ENCODE measurements at regions not wholly inside any gene's neighbourhood (a gene's known extent, or its start where the extent isn't known, plus 50 kb on each side); places are given as distances from the start of the nearest gene placed in this dataset.

- H3K4me1 ChIP-seq: no peaks in the 10 kb centered on the region
- H3K9me3 ChIP-seq: no peaks in the 10 kb centered on the region
- DNase-seq (peak in 1 of 2 donors; percentile 25), ATAC-seq (peak; percentile 60 to 73)
- peak overlapping the region in 1 of 4 donors; percentile 21 for H3K27ac ChIP-seq
- in situ Hi-C loops (cut with MboI; ENCODE audit: low sequenced_read_pairs in 4 of 4) (no loop called here), intact Hi-C loops (cut with DNase I; ENCODE audit: low total_unique reads) (no loop called here)
- TF ChIP-seq POLR2A (IDR thresholded peaks at IDR 0.05) (no peak), CTCF (IDR thresholded peaks at IDR 0.05 in 4 of 5, conservative IDR thresholded peaks at IDR 0.05 in 1 of 5) (no peak)
- H3K36me3 ChIP-seq: no peaks in the 10 kb centered on the region
- no peaks in the 10 kb centered on the region for H3K27me3 ChIP-seq
- no peak overlapping the region for H3K4me3 ChIP-seq
Observed at GRCh38 chr2:22481486-22482259, 903.3 kb upstream of the KLHL29 start.

GRCh38 chr2:22483036-22483435 lies 901.9 kb upstream of the KLHL29 start:
- Histone ChIP-seq H3K27me3 (no peaks in the 10 kb centered on the region), H3K4me3 (no peak overlapping the region), H3K9me3 (no peaks in the 10 kb centered on the region), H3K4me1 (no peaks in the 10 kb centered on the region), H3K36me3 (no peaks in the 10 kb centered on the region), H3K27ac (no peak overlapping the region)
- ATAC-seq (no peak), DNase-seq (no peak)
- intact Hi-C loops (cut with DNase I; ENCODE audit: low total_unique reads) (no loop called here), in situ Hi-C loops (cut with MboI; ENCODE audit: low sequenced_read_pairs in 4 of 4) (no loop called here)
- TF ChIP-seq CTCF (IDR thresholded peaks at IDR 0.05 in 4 of 5, conservative IDR thresholded peaks at IDR 0.05 in 1 of 5): no peak
- no peak for TF ChIP-seq POLR2A (IDR thresholded peaks at IDR 0.05)

- H3K27ac ChIP-seq: no peak overlapping the region
- no peaks in the 10 kb centered on the region for H3K9me3 ChIP-seq
- DNase-seq: no peak
- TF ChIP-seq POLR2A (IDR thresholded peaks at IDR 0.05) (no peak), CTCF (IDR thresholded peaks at IDR 0.05 in 4 of 5, conservative IDR thresholded peaks at IDR 0.05 in 1 of 5) (no peak)
- H3K4me3 ChIP-seq: no peak overlapping the region
- in situ Hi-C loops (cut with MboI; ENCODE audit: low sequenced_read_pairs in 4 of 4): no loop called here
- H3K27me3 ChIP-seq: no peaks in the 10 kb centered on the region
- no peaks in the 10 kb centered on the region for H3K4me1 ChIP-seq
- no peaks in the 10 kb centered on the region for H3K36me3 ChIP-seq
- ATAC-seq: no peak
- intact Hi-C loops (cut with DNase I; ENCODE audit: low total_unique reads): no loop called here
Observed at GRCh38 chr2:22485486-22485885, 899.5 kb upstream of the KLHL29 start.

DNA sequence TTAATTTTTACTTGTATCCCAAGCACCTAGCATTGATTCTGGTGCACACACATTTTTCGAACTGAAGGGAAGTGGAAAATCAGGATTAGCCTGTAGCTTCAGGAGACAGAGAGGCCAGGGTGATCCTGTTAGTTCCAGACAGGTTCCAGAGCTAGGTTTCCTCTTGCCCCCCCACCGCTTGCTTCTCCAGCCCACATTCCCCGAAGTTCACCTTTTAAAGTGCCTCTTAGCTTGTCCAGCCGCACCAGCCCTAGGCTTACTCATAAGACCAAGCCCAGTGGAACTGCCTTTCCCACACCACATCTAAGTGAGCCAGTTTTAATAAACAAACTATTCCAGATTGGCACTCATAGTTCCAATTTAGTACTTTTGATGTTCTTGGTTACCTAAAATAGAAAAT lies 898.6 kb upstream of the KLHL29 start:
- Histone ChIP-seq H3K4me1 (no peaks in the 10 kb centered on the region), H3K4me3 (no peak overlapping the region), H3K36me3 (no peaks in the 10 kb centered on the region), H3K27ac (no peak overlapping the region), H3K9me3 (no peaks in the 10 kb centered on the region), H3K27me3 (no peaks in the 10 kb centered on the region)
- ATAC-seq (no peak), DNase-seq (no peak)
- TF ChIP-seq POLR2A (IDR thresholded peaks at IDR 0.05): no peak
- intact Hi-C loops (cut with DNase I; ENCODE audit: low total_unique reads) (no loop called here), in situ Hi-C loops (cut with MboI; ENCODE audit: low sequenced_read_pairs in 4 of 4) (no loop called here)

- no peaks in the 10 kb centered on the region for H3K9me3 ChIP-seq
- in situ Hi-C loops (cut with MboI; ENCODE audit: low sequenced_read_pairs in 4 of 4): no loop called here
Observed at GRCh38 chr2:22487036-22487435, 897.9 kb upstream of the KLHL29 start.

More at GRCh38 chr2:22487036-22487435, 897.9 kb upstream of the KLHL29 start:
- intact Hi-C loops (cut with DNase I; ENCODE audit: low total_unique reads): no loop called here
- H3K27me3 ChIP-seq: no peaks in the 10 kb centered on the region
- no peaks in the 10 kb centered on the region for H3K36me3 ChIP-seq
- no peaks in the 10 kb centered on the region for H3K4me1 ChIP-seq
- ATAC-seq (no peak), DNase-seq (no peak)
- H3K4me3 ChIP-seq: no peak overlapping the region
- TF ChIP-seq CTCF (IDR thresholded peaks at IDR 0.05 in 4 of 5, conservative IDR thresholded peaks at IDR 0.05 in 1 of 5): no peak
- TF ChIP-seq POLR2A (IDR thresholded peaks at IDR 0.05): no peak
- H3K27ac ChIP-seq: no peak overlapping the region

All from gastrocnemius medialis (tissue), 4 donors.